ENCODE measurements at regions not wholly inside any gene's neighbourhood (a gene's known extent, or its start where the extent isn't known, plus 50 kb on each side); places are given as distances from the start of the nearest gene placed in this dataset.
"Not testable (repeated sequence)": the region's sequence is repeated elsewhere in the genome, so short reads cannot be mapped to it uniquely, and the experiment has no call there.

GRCh38 chr6:78492351-78493017 is 374.9 kb upstream of the IRAK1BP1 start:
- ChIA-PET POLR2A (no interaction called here), CTCF (no interaction called here)

GRCh38 chr6:78500299-78501089 is 366.9 kb upstream of the IRAK1BP1 start:
- ChIA-PET POLR2A (no interaction called here), CTCF (no interaction called here)

GRCh38 chr6:78502386-78502887 is 364.9 kb upstream of the IRAK1BP1 start:
- CTCF ChIA-PET = no interaction called here

GRCh38 chr6:78505178-78505577 is 362.2 kb upstream of the IRAK1BP1 start:
- ChIA-PET POLR2A (no interaction called here), CTCF (no interaction called here)

More at GRCh38 chr6:78502386-78502887, 364.9 kb upstream of the IRAK1BP1 start:
- POLR2A ChIA-PET = no interaction called here

GRCh38 chr6:78511009-78511408 is 356.3 kb upstream of the IRAK1BP1 start:
- CTCF ChIA-PET = no interaction called here

GRCh38 chr6:78513856-78514255 is 353.5 kb upstream of the IRAK1BP1 start:
- ChIA-PET CTCF (no interaction called here), POLR2A (no interaction called here)

More at GRCh38 chr6:78511009-78511408, 356.3 kb upstream of the IRAK1BP1 start:
- POLR2A ChIA-PET = no interaction called here

- ChIA-PET POLR2A (no interaction called here), CTCF (no interaction called here)
Measured at GRCh38 chr6:78515271-78515670, 352.1 kb upstream of the IRAK1BP1 start.

- ChIA-PET POLR2A (no interaction called here), CTCF (no interaction called here)
Measured at GRCh38 chr6:78517399-78517798, 350.0 kb upstream of the IRAK1BP1 start.

- ChIA-PET CTCF (no interaction called here), POLR2A (no interaction called here)
Measured at GRCh38 chr6:78523622-78524021, 343.7 kb upstream of the IRAK1BP1 start.

GRCh38 chr6:78525976-78526375 is 341.4 kb upstream of the IRAK1BP1 start:
- ChIA-PET POLR2A (no interaction called here), CTCF (no interaction called here)

- ChIA-PET CTCF (no interaction called here), POLR2A (no interaction called here)
Measured at GRCh38 chr6:78526432-78526831, 340.9 kb upstream of the IRAK1BP1 start.

GRCh38 chr6:78528926-78529325 is 338.4 kb upstream of the IRAK1BP1 start:
- ChIA-PET POLR2A (no interaction called here), CTCF (no interaction called here)

- POLR2A ChIA-PET = no interaction called here
- CTCF ChIA-PET = no interaction called here
Measured at GRCh38 chr6:78530208-78530607, 337.1 kb upstream of the IRAK1BP1 start.

- CTCF ChIA-PET = no interaction called here
- POLR2A ChIA-PET = no interaction called here
Measured at GRCh38 chr6:78533426-78533825, 333.9 kb upstream of the IRAK1BP1 start.

GRCh38 chr6:78533876-78534275 is 333.5 kb upstream of the IRAK1BP1 start:
- ChIA-PET POLR2A (no interaction called here), CTCF (no interaction called here)

GRCh38 chr6:78538002-78538401 is 329.3 kb upstream of the IRAK1BP1 start:
- ChIA-PET CTCF (no interaction called here), POLR2A (no interaction called here)

GRCh38 chr6:78547636-78548035 is 319.7 kb upstream of the IRAK1BP1 start:
- POLR2A ChIA-PET, CTCF ChIA-PET: not testable (repeated sequence)

- POLR2A ChIA-PET = interaction anchor here (0.7 kb wide), 1 partner anchor 13 kb away, joined by 3 read pairs; no protein-coding TSS in a partner anchor
- CTCF ChIA-PET = no interaction called here
Measured at GRCh38 chr6:78551361-78551760, 316.0 kb upstream of the IRAK1BP1 start.

GRCh38 chr6:78552435-78552834 is 314.9 kb upstream of the IRAK1BP1 start:
- POLR2A ChIA-PET = no interaction called here
- CTCF ChIA-PET = no interaction called here

- ChIA-PET CTCF (no interaction called here), POLR2A (no interaction called here)
Measured at GRCh38 chr6:78554341-78554740, 313.0 kb upstream of the IRAK1BP1 start.

- CTCF ChIA-PET = no interaction called here
- POLR2A ChIA-PET = no interaction called here
Measured at GRCh38 chr6:78559056-78559455, 308.3 kb upstream of the IRAK1BP1 start.

- POLR2A ChIA-PET = no interaction called here
- CTCF ChIA-PET = no interaction called here
Measured at GRCh38 chr6:78561015-78561414, 306.3 kb upstream of the IRAK1BP1 start.
